GM12875 (cell line): ENCODE measurements at regions not wholly inside any gene's neighbourhood (a gene's known extent, or its start where the extent isn't known, plus 50 kb on each side); places are given as distances from the start of the nearest gene placed in this dataset.
A peak's percentile ranks its signal among the peaks of the same experiment; 100 is the strongest.

Source experiments
- H3K4me3 ChIP-seq: one replicate; pipeline ENCODE4 v1.5.1; 2011; ENCODE audit warnings: low read depth, low read length, control low read depth
- TF ChIP-seq, protein P1 (sequence below): IDR thresholded peaks from 2 replicates; pipeline ENCODE4 v1.5.1; 2011; ENCODE audit warnings: low read depth, mild to moderate bottlenecking, control low read depth, inconsistent platforms, low read length, moderate library complexity, borderline replicate concordance; ENCODE audit not compliant: insufficient read depth

GRCh38 chr6:137417396-137417795 is 76.8 kb downstream of the OLIG3 start:
- H3K4me3 ChIP-seq: no peak overlapping the region
- TF ChIP-seq, protein P1, sequence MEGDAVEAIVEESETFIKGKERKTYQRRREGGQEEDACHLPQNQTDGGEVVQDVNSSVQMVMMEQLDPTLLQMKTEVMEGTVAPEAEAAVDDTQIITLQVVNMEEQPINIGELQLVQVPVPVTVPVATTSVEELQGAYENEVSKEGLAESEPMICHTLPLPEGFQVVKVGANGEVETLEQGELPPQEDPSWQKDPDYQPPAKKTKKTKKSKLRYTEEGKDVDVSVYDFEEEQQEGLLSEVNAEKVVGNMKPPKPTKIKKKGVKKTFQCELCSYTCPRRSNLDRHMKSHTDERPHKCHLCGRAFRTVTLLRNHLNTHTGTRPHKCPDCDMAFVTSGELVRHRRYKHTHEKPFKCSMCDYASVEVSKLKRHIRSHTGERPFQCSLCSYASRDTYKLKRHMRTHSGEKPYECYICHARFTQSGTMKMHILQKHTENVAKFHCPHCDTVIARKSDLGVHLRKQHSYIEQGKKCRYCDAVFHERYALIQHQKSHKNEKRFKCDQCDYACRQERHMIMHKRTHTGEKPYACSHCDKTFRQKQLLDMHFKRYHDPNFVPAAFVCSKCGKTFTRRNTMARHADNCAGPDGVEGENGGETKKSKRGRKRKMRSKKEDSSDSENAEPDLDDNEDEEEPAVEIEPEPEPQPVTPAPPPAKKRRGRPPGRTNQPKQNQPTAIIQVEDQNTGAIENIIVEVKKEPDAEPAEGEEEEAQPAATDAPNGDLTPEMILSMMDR: no peak

DNA sequence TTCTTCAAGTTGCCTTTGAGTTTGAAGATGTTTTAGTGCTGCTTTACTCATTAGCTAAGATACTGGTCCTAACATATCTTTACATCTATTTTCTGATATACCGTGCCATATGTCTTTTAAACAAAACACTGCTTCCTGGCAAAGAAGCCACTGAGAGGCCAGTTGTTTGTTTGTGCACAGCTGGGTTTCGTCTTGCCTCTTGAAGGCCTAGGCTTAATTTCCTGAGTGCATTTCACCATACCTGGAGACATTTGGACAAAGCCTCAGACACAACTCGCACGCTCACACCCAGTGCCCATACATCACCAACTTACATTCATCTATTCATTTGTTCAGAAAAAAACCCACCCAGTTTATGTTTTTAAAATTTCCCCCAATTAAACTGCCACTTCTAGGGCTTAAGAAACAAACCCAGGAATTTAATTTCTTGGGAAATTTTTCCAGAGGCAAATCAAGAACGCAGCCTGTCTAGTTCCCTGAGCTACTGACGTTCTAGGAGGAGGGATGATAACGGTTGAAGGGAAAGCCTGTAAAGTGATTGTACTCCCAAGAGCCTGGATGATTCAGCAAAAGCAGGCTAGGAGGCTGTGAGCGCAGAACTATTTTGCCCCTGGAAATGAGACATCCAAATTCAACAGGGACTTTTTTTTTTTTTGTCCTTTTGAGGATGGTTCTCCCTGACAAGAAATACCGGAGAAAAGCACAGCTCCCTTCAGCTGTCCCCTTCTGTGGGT is 77.7 kb downstream of the OLIG3 start:
- H3K4me3 ChIP-seq: no peak overlapping the region
- TF ChIP-seq, protein P1: no peak

GRCh38 chr6:137415834-137416190 is 78.4 kb downstream of the OLIG3 start:
- H3K4me3 ChIP-seq: no peak overlapping the region

DNA sequence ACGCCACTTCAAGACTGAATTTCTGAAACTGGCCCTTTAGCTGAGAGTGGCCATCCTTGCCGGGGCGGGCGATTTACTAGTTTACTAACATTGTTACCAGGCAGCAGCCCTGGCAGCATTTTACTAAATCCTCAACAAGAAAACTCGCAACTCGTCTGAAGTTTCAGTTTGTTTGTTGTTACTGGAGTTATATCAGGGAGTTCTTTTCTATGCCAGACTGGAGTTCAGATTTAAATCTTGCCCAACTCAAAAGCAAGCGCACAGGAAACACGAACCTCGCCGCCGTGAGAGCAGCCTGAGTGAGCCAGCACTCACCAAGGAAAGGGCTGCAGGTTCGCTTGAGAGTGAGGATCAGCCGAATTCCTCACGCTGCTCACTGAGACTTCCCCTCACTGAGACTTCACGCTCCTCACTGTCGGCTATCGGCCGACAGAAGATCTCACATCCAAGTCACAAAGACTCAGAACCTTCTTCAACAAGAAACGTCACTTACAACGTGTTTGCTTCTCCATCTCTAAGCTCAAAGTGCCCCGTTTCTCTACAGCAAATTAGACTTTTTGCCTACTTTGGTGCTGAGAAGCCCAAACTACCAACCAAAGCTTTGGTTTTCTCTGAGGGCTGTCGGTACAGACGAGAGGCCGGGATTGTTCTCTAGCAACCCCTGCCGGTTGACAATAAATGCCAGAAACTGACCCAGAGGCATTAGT is 78.9 kb downstream of the OLIG3 start:
- peak overlapping the region; percentile 18 for H3K4me3 ChIP-seq
- TF ChIP-seq, protein P1: peak; percentile 65

More at GRCh38 chr6:137415834-137416190, 78.4 kb downstream of the OLIG3 start:
- TF ChIP-seq, protein P1: no peak

- H3K4me3 ChIP-seq: no peak overlapping the region
- TF ChIP-seq, protein P1: no peak
Measured at GRCh38 chr6:137414599-137414998, 79.6 kb downstream of the OLIG3 start.

GRCh38 chr6:137413482-137413881 is 80.7 kb downstream of the OLIG3 start:
- TF ChIP-seq, protein P1: no peak
- H3K4me3 ChIP-seq: no peak overlapping the region

DNA sequence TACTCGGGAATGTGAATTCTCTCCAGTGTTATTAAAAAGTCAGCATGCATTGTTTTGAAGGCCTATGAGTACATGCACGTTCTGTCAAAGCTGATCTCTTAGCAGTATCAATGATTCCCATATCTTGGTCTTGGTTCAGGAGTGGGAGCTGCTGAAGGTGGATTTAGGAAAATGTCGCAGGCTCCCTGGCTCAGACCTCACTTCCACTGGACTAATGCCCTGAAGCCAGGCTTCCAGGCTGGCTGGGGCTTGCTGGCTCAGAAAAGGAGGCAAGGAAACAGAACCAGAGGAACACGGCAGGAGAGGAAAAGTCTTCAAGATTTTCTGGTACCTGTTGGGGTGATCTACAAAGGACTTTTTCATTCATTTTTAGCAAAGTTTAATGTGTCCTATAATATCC is 81.6 kb downstream of the OLIG3 start:
- TF ChIP-seq, protein P1: no peak
- H3K4me3 ChIP-seq: no peak overlapping the region
